ENCODE measurements at regions not wholly inside any gene's neighbourhood (a gene's known extent, or its start where the extent isn't known, plus 50 kb on each side); places are given as distances from the start of the nearest gene placed in this dataset.

GRCh38 chr6:132061381-132061780 lies 110.2 kb upstream of the CCN2 start:
- Histone ChIP-seq H3K9ac (ENCODE audit: low read length) (no peak overlapping the region), H3K4me3 (ENCODE audit: low read length) (no peak overlapping the region), H3K4me1 (ENCODE audit: control insufficient read depth, insufficient read depth, low read length) (peaks cover 4% of the 10 kb centered on the region), H3K36me3 (ENCODE audit: control insufficient read depth, insufficient read depth, low read length) (no peaks in the 10 kb centered on the region), H3K27me3 (ENCODE audit: control insufficient read depth, insufficient read depth, low read length) (no peaks in the 10 kb centered on the region), H3K9me3 (ENCODE audit: control insufficient read depth, low read length) (no peaks in the 10 kb centered on the region)

- Histone ChIP-seq H3K9me3 (ENCODE audit: control insufficient read depth, low read length) (no peaks in the 10 kb centered on the region), H3K36me3 (ENCODE audit: control insufficient read depth, insufficient read depth, low read length) (no peaks in the 10 kb centered on the region), H3K4me1 (ENCODE audit: control insufficient read depth, insufficient read depth, low read length) (peaks cover 4% of the 10 kb centered on the region), H3K4me3 (ENCODE audit: low read length) (no peak overlapping the region), H3K9ac (ENCODE audit: low read length) (no peak overlapping the region), H3K27me3 (ENCODE audit: control insufficient read depth, insufficient read depth, low read length) (no peaks in the 10 kb centered on the region)
These were observed 109.4 kb upstream of the CCN2 start for GRCh38 chr6:132060591-132060990.

GRCh38 chr6:132058975-132059374 lies 107.8 kb upstream of the CCN2 start:
- no peaks in the 10 kb centered on the region for H3K36me3 ChIP-seq (ENCODE audit: control insufficient read depth, insufficient read depth, low read length)
- H3K27me3 ChIP-seq (ENCODE audit: control insufficient read depth, insufficient read depth, low read length), result no peaks in the 10 kb centered on the region
- no peak overlapping the region for H3K4me3 ChIP-seq (ENCODE audit: low read length)
- H3K9me3 ChIP-seq (ENCODE audit: control insufficient read depth, low read length), result no peaks in the 10 kb centered on the region
- no peak overlapping the region for H3K9ac ChIP-seq (ENCODE audit: low read length)
- H3K4me1 ChIP-seq (ENCODE audit: control insufficient read depth, insufficient read depth, low read length), result peaks cover 4% of the 10 kb centered on the region

GRCh38 chr6:132054525-132054924 lies 103.4 kb upstream of the CCN2 start:
- H3K4me1 ChIP-seq (ENCODE audit: control insufficient read depth, insufficient read depth, low read length), result no peaks in the 10 kb centered on the region
- H3K27me3 ChIP-seq (ENCODE audit: control insufficient read depth, insufficient read depth, low read length), result no peaks in the 10 kb centered on the region
- H3K9ac ChIP-seq (ENCODE audit: low read length), result no peak overlapping the region
- no peaks in the 10 kb centered on the region for H3K9me3 ChIP-seq (ENCODE audit: control insufficient read depth, low read length)
- H3K4me3 ChIP-seq (ENCODE audit: low read length), result no peak overlapping the region
- no peaks in the 10 kb centered on the region for H3K36me3 ChIP-seq (ENCODE audit: control insufficient read depth, insufficient read depth, low read length)

GRCh38 chr6:132053511-132053910 lies 102.3 kb upstream of the CCN2 start:
- no peaks in the 10 kb centered on the region for H3K36me3 ChIP-seq (ENCODE audit: control insufficient read depth, insufficient read depth, low read length)
- H3K27me3 ChIP-seq (ENCODE audit: control insufficient read depth, insufficient read depth, low read length), result no peaks in the 10 kb centered on the region
- no peaks in the 10 kb centered on the region for H3K4me1 ChIP-seq (ENCODE audit: control insufficient read depth, insufficient read depth, low read length)
- H3K9me3 ChIP-seq (ENCODE audit: control insufficient read depth, low read length), result no peaks in the 10 kb centered on the region
- no peak overlapping the region for H3K9ac ChIP-seq (ENCODE audit: low read length)
- no peak overlapping the region for H3K4me3 ChIP-seq (ENCODE audit: low read length)

GRCh38 chr6:132052096-132052495 lies 100.9 kb upstream of the CCN2 start:
- no peak overlapping the region for H3K4me3 ChIP-seq (ENCODE audit: low read length)
- H3K4me1 ChIP-seq (ENCODE audit: control insufficient read depth, insufficient read depth, low read length), result no peaks in the 10 kb centered on the region
- no peaks in the 10 kb centered on the region for H3K9me3 ChIP-seq (ENCODE audit: control insufficient read depth, low read length)
- H3K27me3 ChIP-seq (ENCODE audit: control insufficient read depth, insufficient read depth, low read length), result no peaks in the 10 kb centered on the region
- no peak overlapping the region for H3K9ac ChIP-seq (ENCODE audit: low read length)
- no peaks in the 10 kb centered on the region for H3K36me3 ChIP-seq (ENCODE audit: control insufficient read depth, insufficient read depth, low read length)

- no peaks in the 10 kb centered on the region for H3K36me3 ChIP-seq (ENCODE audit: control insufficient read depth, insufficient read depth, low read length)
These were observed 94.7 kb upstream of the CCN2 start for GRCh38 chr6:132045877-132046276.

GRCh38 chr6:132043148-132043547 lies 92.0 kb upstream of the CCN2 start:
- Histone ChIP-seq H3K9ac (ENCODE audit: low read length) (no peak overlapping the region), H3K4me3 (ENCODE audit: low read length) (no peak overlapping the region), H3K36me3 (ENCODE audit: control insufficient read depth, insufficient read depth, low read length) (no peaks in the 10 kb centered on the region), H3K4me1 (ENCODE audit: control insufficient read depth, insufficient read depth, low read length) (no peaks in the 10 kb centered on the region), H3K27me3 (ENCODE audit: control insufficient read depth, insufficient read depth, low read length) (no peaks in the 10 kb centered on the region), H3K9me3 (ENCODE audit: control insufficient read depth, low read length) (no peaks in the 10 kb centered on the region)

More at GRCh38 chr6:132045877-132046276, 94.7 kb upstream of the CCN2 start:
- no peaks in the 10 kb centered on the region for H3K4me1 ChIP-seq (ENCODE audit: control insufficient read depth, insufficient read depth, low read length)
- H3K4me3 ChIP-seq (ENCODE audit: low read length), result no peak overlapping the region
- no peaks in the 10 kb centered on the region for H3K27me3 ChIP-seq (ENCODE audit: control insufficient read depth, insufficient read depth, low read length)
- no peaks in the 10 kb centered on the region for H3K9me3 ChIP-seq (ENCODE audit: control insufficient read depth, low read length)
- H3K9ac ChIP-seq (ENCODE audit: low read length), result no peak overlapping the region

GRCh38 chr6:132041706-132042105 lies 90.5 kb upstream of the CCN2 start:
- Histone ChIP-seq H3K9me3 (ENCODE audit: control insufficient read depth, low read length) (no peaks in the 10 kb centered on the region), H3K36me3 (ENCODE audit: control insufficient read depth, insufficient read depth, low read length) (no peaks in the 10 kb centered on the region), H3K9ac (ENCODE audit: low read length) (no peak overlapping the region), H3K4me1 (ENCODE audit: control insufficient read depth, insufficient read depth, low read length) (no peaks in the 10 kb centered on the region), H3K4me3 (ENCODE audit: low read length) (no peak overlapping the region), H3K27me3 (ENCODE audit: control insufficient read depth, insufficient read depth, low read length) (no peaks in the 10 kb centered on the region)

GRCh38 chr6:132028029-132028428 lies 76.9 kb upstream of the CCN2 start:
- Histone ChIP-seq H3K4me3 (ENCODE audit: low read length) (no peak overlapping the region), H3K9ac (ENCODE audit: low read length) (no peak overlapping the region), H3K9me3 (ENCODE audit: control insufficient read depth, low read length) (no peaks in the 10 kb centered on the region), H3K4me1 (ENCODE audit: control insufficient read depth, insufficient read depth, low read length) (no peaks in the 10 kb centered on the region), H3K27me3 (ENCODE audit: control insufficient read depth, insufficient read depth, low read length) (no peaks in the 10 kb centered on the region), H3K36me3 (ENCODE audit: control insufficient read depth, insufficient read depth, low read length) (no peaks in the 10 kb centered on the region)

- no peaks in the 10 kb centered on the region for H3K36me3 ChIP-seq (ENCODE audit: control insufficient read depth, insufficient read depth, low read length)
- no peaks in the 10 kb centered on the region for H3K4me1 ChIP-seq (ENCODE audit: control insufficient read depth, insufficient read depth, low read length)
- H3K27me3 ChIP-seq (ENCODE audit: control insufficient read depth, insufficient read depth, low read length), result no peaks in the 10 kb centered on the region
- H3K9me3 ChIP-seq (ENCODE audit: control insufficient read depth, low read length), result no peaks in the 10 kb centered on the region
- no peak overlapping the region for H3K4me3 ChIP-seq (ENCODE audit: low read length)
- H3K9ac ChIP-seq (ENCODE audit: low read length), result no peak overlapping the region
These were observed 74.3 kb upstream of the CCN2 start for GRCh38 chr6:132025468-132025867.

- no peak overlapping the region for H3K4me3 ChIP-seq (ENCODE audit: low read length)
- no peaks in the 10 kb centered on the region for H3K36me3 ChIP-seq (ENCODE audit: control insufficient read depth, insufficient read depth, low read length)
- H3K9me3 ChIP-seq (ENCODE audit: control insufficient read depth, low read length), result no peaks in the 10 kb centered on the region
- peaks cover 5% of the 10 kb centered on the region for H3K4me1 ChIP-seq (ENCODE audit: control insufficient read depth, insufficient read depth, low read length)
- no peak overlapping the region for H3K9ac ChIP-seq (ENCODE audit: low read length)
- H3K27me3 ChIP-seq (ENCODE audit: control insufficient read depth, insufficient read depth, low read length), result no peaks in the 10 kb centered on the region
These were observed 72.3 kb upstream of the CCN2 start for GRCh38 chr6:132023490-132023889.

Measured in mucosa of stomach (tissue), 1 donor.